ENCODE measurements at regions not wholly inside any gene's neighbourhood (a gene's known extent, or its start where the extent isn't known, plus 50 kb on each side); places are given as distances from the start of the nearest gene placed in this dataset.

- no peaks in the 10 kb centered on the region for H3K4me1 ChIP-seq (ENCODE audit: insufficient read depth, low read length)
- no peak overlapping the region for H3K9ac ChIP-seq (ENCODE audit: low read depth, low read length)
- no peaks in the 10 kb centered on the region for H3K36me3 ChIP-seq (ENCODE audit: insufficient read depth, low read length)
- no peaks in the 10 kb centered on the region for H3K9me3 ChIP-seq (ENCODE audit: control insufficient read depth, insufficient read depth, low read length)
Observed at GRCh38 chr2:12795851-12796250, 79.1 kb downstream of the TRIB2 start.

DNA sequence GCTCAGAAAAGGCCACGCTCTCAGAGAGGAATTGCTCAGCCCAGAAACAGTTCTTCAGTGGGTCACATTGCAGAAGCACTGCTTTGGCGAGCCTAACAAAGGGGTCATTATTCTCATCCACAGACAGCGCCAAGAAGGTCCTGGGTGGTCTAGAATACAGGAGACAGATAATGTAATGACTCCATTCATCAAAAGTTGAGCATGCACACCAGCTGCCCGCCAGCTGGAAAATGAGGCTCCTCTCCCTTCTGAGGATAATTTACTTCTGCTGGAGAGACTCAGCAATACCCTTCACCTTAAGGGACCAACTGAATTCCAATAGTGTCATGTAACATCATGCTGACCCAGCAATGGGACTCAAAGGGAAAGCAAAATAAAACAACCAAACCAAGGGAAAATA, 79.9 kb downstream of the TRIB2 start:
- no peaks in the 10 kb centered on the region for H3K36me3 ChIP-seq (ENCODE audit: insufficient read depth, low read length)
- peaks cover 6% of the 10 kb centered on the region; the same call in 1 of the 2 replicates for H3K9me3 ChIP-seq (ENCODE audit: control insufficient read depth, insufficient read depth, low read length)
- no peak overlapping the region for H3K9ac ChIP-seq (ENCODE audit: low read depth, low read length)
- no peaks in the 10 kb centered on the region for H3K4me1 ChIP-seq (ENCODE audit: insufficient read depth, low read length)

GRCh38 chr2:12797815-12798214, 81.1 kb downstream of the TRIB2 start:
- Histone ChIP-seq H3K9ac (ENCODE audit: low read depth, low read length) (no peak overlapping the region), H3K4me1 (ENCODE audit: insufficient read depth, low read length) (no peaks in the 10 kb centered on the region), H3K36me3 (ENCODE audit: insufficient read depth, low read length) (no peaks in the 10 kb centered on the region), H3K9me3 (ENCODE audit: control insufficient read depth, insufficient read depth, low read length) (peaks cover 10% of the 10 kb centered on the region; the same call in 1 of the 2 replicates)

- peaks cover 10% of the 10 kb centered on the region; the same call in 1 of the 2 replicates for H3K9me3 ChIP-seq (ENCODE audit: control insufficient read depth, insufficient read depth, low read length)
- peaks cover 4% of the 10 kb centered on the region; the same call in 1 of the 2 replicates for H3K4me1 ChIP-seq (ENCODE audit: insufficient read depth, low read length)
- no peak overlapping the region for H3K9ac ChIP-seq (ENCODE audit: low read depth, low read length)
- no peaks in the 10 kb centered on the region for H3K36me3 ChIP-seq (ENCODE audit: insufficient read depth, low read length)
Observed at GRCh38 chr2:12803607-12804006, 86.9 kb downstream of the TRIB2 start.

GRCh38 chr2:12804091-12804856, 87.5 kb downstream of the TRIB2 start:
- Histone ChIP-seq H3K9me3 (ENCODE audit: control insufficient read depth, insufficient read depth, low read length) (peaks cover 10% of the 10 kb centered on the region; the same call in 1 of the 2 replicates), H3K4me1 (ENCODE audit: insufficient read depth, low read length) (peaks cover 4% of the 10 kb centered on the region; the same call in 1 of the 2 replicates), H3K9ac (ENCODE audit: low read depth, low read length) (no peak overlapping the region), H3K36me3 (ENCODE audit: insufficient read depth, low read length) (no peaks in the 10 kb centered on the region)

GRCh38 chr2:12805033-12805432, 88.3 kb downstream of the TRIB2 start:
- Histone ChIP-seq H3K9ac (ENCODE audit: low read depth, low read length) (no peak overlapping the region), H3K4me1 (ENCODE audit: insufficient read depth, low read length) (peaks cover 4% of the 10 kb centered on the region; the same call in 1 of the 2 replicates), H3K36me3 (ENCODE audit: insufficient read depth, low read length) (no peaks in the 10 kb centered on the region), H3K9me3 (ENCODE audit: control insufficient read depth, insufficient read depth, low read length) (peaks cover 10% of the 10 kb centered on the region; the same call in 1 of the 2 replicates)

DNA sequence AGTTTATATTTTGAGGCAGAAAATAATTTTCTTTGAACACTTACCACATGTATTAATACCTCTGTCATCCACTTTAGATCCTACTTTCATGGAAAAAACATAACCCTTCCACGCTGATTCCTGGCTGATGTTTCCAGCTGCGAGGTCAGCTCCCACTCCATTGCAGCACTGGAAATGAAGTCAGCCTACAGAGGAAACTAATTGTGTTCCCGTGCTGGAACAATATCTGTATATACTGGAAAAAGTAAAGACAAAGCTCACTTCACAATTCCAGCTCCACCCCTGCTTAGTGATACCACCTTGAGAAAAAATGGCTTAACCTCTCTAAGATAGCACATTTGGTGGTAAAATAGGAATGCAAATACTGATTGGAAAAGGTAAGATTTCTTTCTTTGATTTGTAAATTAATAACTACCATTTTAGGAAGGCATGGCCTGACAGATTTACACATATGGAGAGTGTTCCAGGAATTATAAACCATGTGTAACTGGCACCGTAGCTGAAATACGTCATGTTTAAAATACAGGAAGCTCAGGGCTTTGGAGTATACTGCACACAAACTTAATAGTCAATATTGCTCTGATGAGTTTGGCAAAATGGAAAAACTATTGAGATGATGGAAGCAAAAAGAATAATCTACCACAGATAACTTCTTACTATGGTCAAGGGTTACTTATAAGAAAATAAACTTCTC, 90.0 kb downstream of the TRIB2 start:
- Histone ChIP-seq H3K9ac (ENCODE audit: low read depth, low read length) (no peak overlapping the region), H3K9me3 (ENCODE audit: control insufficient read depth, insufficient read depth, low read length) (peaks cover 4% of the 10 kb centered on the region; the same call in 1 of the 2 replicates), H3K4me1 (ENCODE audit: insufficient read depth, low read length) (peaks cover 4% of the 10 kb centered on the region; the same call in 1 of the 2 replicates), H3K36me3 (ENCODE audit: insufficient read depth, low read length) (no peaks in the 10 kb centered on the region)

- H3K4me1 ChIP-seq (ENCODE audit: insufficient read depth, low read length): peaks cover 4% of the 10 kb centered on the region; the same call in 1 of the 2 replicates
- H3K9ac ChIP-seq (ENCODE audit: low read depth, low read length): no peak overlapping the region
- no peaks in the 10 kb centered on the region for H3K36me3 ChIP-seq (ENCODE audit: insufficient read depth, low read length)
Observed at GRCh38 chr2:12807907-12808810, 91.4 kb downstream of the TRIB2 start.

GRCh38 chr2:12809526-12809925, 92.8 kb downstream of the TRIB2 start:
- no peak overlapping the region for H3K9ac ChIP-seq (ENCODE audit: low read depth, low read length)
- no peaks in the 10 kb centered on the region for H3K9me3 ChIP-seq (ENCODE audit: control insufficient read depth, insufficient read depth, low read length)
- no peaks in the 10 kb centered on the region for H3K36me3 ChIP-seq (ENCODE audit: insufficient read depth, low read length)
- H3K4me1 ChIP-seq (ENCODE audit: insufficient read depth, low read length): peaks cover 4% of the 10 kb centered on the region; the same call in 1 of the 2 replicates

More at GRCh38 chr2:12807907-12808810, 91.4 kb downstream of the TRIB2 start:
- H3K9me3 ChIP-seq (ENCODE audit: control insufficient read depth, insufficient read depth, low read length): no peaks in the 10 kb centered on the region

DNA sequence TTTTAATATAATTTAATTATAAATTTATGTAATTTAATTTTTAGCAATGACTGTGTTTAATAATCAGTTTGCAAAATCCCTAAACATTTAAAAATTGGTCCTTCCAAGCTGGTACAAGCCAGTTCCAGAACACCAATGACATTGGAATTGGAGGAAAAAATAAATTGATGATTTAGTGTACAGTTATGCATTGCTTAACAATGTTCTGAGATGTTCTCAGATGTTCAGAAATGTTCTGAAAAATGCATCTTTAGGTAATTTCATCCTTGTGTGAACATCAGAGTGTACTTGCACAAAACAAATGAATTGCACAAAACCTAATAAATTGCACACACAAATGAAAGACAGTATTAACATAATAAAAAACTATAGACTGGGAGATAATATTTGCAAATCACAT, 95.2 kb downstream of the TRIB2 start:
- H3K9me3 ChIP-seq (ENCODE audit: control insufficient read depth, insufficient read depth, low read length): no peaks in the 10 kb centered on the region
- no peak overlapping the region for H3K9ac ChIP-seq (ENCODE audit: low read depth, low read length)
- no peaks in the 10 kb centered on the region for H3K4me1 ChIP-seq (ENCODE audit: insufficient read depth, low read length)
- H3K36me3 ChIP-seq (ENCODE audit: insufficient read depth, low read length): no peaks in the 10 kb centered on the region

- Histone ChIP-seq H3K9ac (ENCODE audit: low read depth, low read length) (no peak overlapping the region), H3K36me3 (ENCODE audit: insufficient read depth, low read length) (no peaks in the 10 kb centered on the region), H3K9me3 (ENCODE audit: control insufficient read depth, insufficient read depth, low read length) (no peaks in the 10 kb centered on the region), H3K4me1 (ENCODE audit: insufficient read depth, low read length) (no peaks in the 10 kb centered on the region)
Observed at GRCh38 chr2:12813166-12813565, 96.4 kb downstream of the TRIB2 start.

GRCh38 chr2:12816379-12817306, 99.9 kb downstream of the TRIB2 start:
- H3K9ac ChIP-seq (ENCODE audit: low read depth, low read length): no peak overlapping the region
- H3K9me3 ChIP-seq (ENCODE audit: control insufficient read depth, insufficient read depth, low read length): no peaks in the 10 kb centered on the region
- H3K36me3 ChIP-seq (ENCODE audit: insufficient read depth, low read length): no peaks in the 10 kb centered on the region
- H3K4me1 ChIP-seq (ENCODE audit: insufficient read depth, low read length): 0 out of 2 replicates have a peak, but pooled peaks cover 4% of the 10 kb centered on the region

GRCh38 chr2:12817870-12818269, 101.1 kb downstream of the TRIB2 start:
- Histone ChIP-seq H3K9ac (ENCODE audit: low read depth, low read length) (no peak overlapping the region), H3K4me1 (ENCODE audit: insufficient read depth, low read length) (0 out of 2 replicates have a peak, but pooled peaks cover 4% of the 10 kb centered on the region), H3K36me3 (ENCODE audit: insufficient read depth, low read length) (no peaks in the 10 kb centered on the region), H3K9me3 (ENCODE audit: control insufficient read depth, insufficient read depth, low read length) (no peaks in the 10 kb centered on the region)
